GM18951 (cell line): ENCODE measurements at regions not wholly inside any gene's neighbourhood (a gene's known extent, or its start where the extent isn't known, plus 50 kb on each side); places are given as distances from the start of the nearest gene placed in this dataset.

Source experiments
- POLR2A ChIP-seq: IDR thresholded peaks from 4 replicates; pipeline ENCODE4 v1.6.1; 2011; ENCODE audit warnings: mild to moderate bottlenecking; ENCODE audit not compliant: insufficient read length, insufficient read depth; ENCODE audit errors: extremely low read depth
- in situ Hi-C: fragments of 300-500 bp; cut with MboI; formaldehyde crosslinking; loops from one replicate; pipeline ENCODE4 v1.12.0; 2022; ENCODE audit warnings: low sequenced_read_pairs, mixed read lengths, inconsistent platforms; ENCODE audit not compliant: unreplicated experiment

DNA sequence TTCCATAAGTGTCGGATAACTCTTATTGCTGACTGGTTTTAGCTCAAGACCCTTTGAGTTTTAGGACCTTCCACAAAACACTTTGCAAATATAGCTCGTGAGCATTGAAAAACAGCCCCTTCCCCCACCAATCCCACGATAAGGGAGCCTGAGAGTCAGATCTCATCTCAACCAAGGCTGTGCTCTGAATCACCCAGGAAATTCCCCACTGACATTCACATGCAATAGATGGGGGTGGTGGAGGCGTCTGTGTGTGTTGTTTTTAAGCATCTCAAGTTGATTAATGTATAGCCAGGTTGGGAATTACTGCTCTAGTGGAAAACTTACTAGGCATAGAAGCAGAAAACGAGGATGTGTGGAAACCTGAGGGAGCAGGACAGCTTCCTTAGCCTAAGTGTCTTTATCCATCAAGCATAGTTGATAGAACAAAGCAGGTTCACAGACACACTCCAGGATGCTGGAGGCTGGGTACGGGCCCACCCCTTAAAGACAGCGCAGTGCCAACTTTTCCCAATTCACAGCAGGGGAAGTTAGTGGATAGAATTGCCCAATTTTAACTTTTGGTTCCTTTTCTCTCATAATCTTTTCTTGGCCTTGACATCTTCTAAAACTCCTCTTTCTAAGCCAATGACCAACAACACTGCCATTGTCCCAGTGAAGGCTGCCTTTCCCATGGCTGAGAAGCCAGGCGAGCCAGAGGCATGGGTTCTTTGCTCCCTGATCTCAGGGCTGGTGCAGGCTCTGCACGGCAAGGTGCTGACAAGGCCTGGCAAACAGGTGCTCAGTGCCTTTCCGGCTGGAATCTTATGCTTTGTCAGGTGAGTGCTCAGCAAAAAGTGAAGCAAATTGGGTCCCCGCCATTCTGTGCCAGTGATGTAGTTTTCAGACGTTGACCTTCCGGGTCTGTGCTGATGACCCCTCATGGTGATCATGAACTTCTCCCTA is 98.5 kb upstream of the INSIG1 start:
- in situ Hi-C loops, result no loop called here
- TF ChIP-seq POLR2A, result no peak

- no peak for TF ChIP-seq POLR2A
- in situ Hi-C loops, result no loop called here
Measured at GRCh38 chr7:155201325-155202087, 96.2 kb upstream of the INSIG1 start.

- no peak for TF ChIP-seq POLR2A
- in situ Hi-C loops, result no loop called here
Measured at GRCh38 chr7:155202106-155202871, 95.4 kb upstream of the INSIG1 start.

- in situ Hi-C loops, result no loop called here
- no peak for TF ChIP-seq POLR2A
Measured at GRCh38 chr7:155203059-155203881, 94.4 kb upstream of the INSIG1 start.

- in situ Hi-C loops, result no loop called here
- no peak for TF ChIP-seq POLR2A
Measured at GRCh38 chr7:155203882-155204691, 93.6 kb upstream of the INSIG1 start.

- TF ChIP-seq POLR2A, result no peak
- in situ Hi-C loops, result no loop called here
Measured at GRCh38 chr7:155204744-155205367, 92.8 kb upstream of the INSIG1 start.

DNA sequence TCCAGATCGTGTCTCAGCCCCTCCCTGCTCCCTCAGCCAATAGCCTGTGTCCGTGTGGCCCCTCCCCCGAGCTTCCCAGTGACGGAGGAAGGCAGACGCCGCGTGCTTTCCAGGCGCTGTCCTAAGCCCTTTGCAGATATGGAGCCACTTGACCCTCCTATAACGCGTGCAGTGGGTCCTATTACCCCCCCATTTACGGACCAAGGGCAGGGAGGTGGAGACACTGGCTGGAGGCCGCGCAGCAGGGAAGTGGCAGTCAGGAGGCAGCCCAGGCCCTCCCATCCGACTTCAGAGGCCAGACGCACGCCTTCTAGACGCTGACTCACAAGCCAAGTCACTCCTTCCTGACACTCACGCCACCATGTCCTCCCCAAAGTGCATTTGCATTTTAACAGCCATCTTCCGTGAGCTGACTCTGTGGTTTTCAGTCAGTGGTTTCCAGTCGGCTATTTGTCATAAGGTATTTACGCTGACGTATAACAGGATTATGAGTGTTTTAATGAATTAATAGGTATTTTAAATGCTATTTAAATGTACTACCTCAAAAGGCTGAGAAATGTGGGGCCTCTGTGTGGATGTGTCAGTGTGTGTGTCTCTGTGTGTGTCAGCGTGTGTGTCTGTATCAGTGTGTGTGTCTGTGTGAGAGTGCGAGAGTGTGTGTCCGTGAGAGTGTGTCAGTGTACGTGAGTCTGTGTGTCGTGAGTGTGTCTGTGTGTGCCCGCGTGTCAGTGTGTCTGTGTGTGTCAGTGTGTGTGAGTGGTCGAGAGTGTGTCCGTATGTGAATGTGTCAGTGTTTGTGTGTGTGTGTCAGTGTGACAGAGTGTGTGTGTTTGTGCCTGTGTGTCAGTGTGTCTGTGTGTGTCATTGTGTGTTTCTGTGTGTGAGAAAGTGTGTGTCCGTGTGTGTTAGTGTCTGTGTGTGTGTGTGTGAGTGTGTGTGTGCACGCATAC is 92.0 kb upstream of the INSIG1 start:
- TF ChIP-seq POLR2A, result peak; percentile 71
- in situ Hi-C loops, result no loop called here

GRCh38 chr7:155206318-155207020 is 91.2 kb upstream of the INSIG1 start:
- in situ Hi-C loops, result no loop called here
- no peak for TF ChIP-seq POLR2A

- TF ChIP-seq POLR2A, result no peak
Measured at GRCh38 chr7:155207326-155208002, 90.2 kb upstream of the INSIG1 start.

More at GRCh38 chr7:155207326-155208002, 90.2 kb upstream of the INSIG1 start:
- in situ Hi-C loops, result no loop called here
